Keratinocyte (primary cell): ENCODE measurements at regions not wholly inside any gene's neighbourhood (a gene's known extent, or its start where the extent isn't known, plus 50 kb on each side); places are given as distances from the start of the nearest gene placed in this dataset.

Experiments
- DNase-seq: peaks from one replicate; pipeline ENCODE4 v3.0.0-alpha.2; 2011; ENCODE audit warnings: low read depth, missing footprints, low spot score
- FAIRE-seq: peaks from 2 replicates; lab custom pipeline; 2011; peaks lifted over from hg19 to GRCh38; lab: Jason Lieb, UNC
- H2AFZ ChIP-seq: 2 replicates; pipeline ENCODE4 v1.6.0; 2012; ENCODE audit warnings: low read length, control low read depth, inconsistent platforms; ENCODE audit not compliant: control insufficient read depth
- H3K27ac ChIP-seq: 2 replicates; pipeline ENCODE4 v1.5.1; 2011; ENCODE audit warnings: low read length; ENCODE audit not compliant: control insufficient read depth, insufficient read depth
- H3K27me3 ChIP-seq: 3 replicates; pipeline ENCODE4 v1.6.0; 2011; ENCODE audit warnings: low read length; ENCODE audit not compliant: control insufficient read depth, insufficient read depth; ENCODE audit errors: extremely low read depth
- H3K36me3 ChIP-seq, 2 experiments: 2 replicates in 1 of 2; 3 replicates in 1 of 2; pipeline ENCODE4 v1.5.1; 2011; ENCODE audit warnings: low read length in 2 of 2, mild to moderate bottlenecking in 1 of 2; ENCODE audit not compliant: control insufficient read depth in 2 of 2, insufficient read depth in 2 of 2; ENCODE audit errors: extremely low read depth in 1 of 2
- H3K4me1 ChIP-seq: 3 replicates; pipeline ENCODE4 v1.5.1; 2011; ENCODE audit warnings: low read length; ENCODE audit not compliant: control insufficient read depth, insufficient read depth; ENCODE audit errors: extremely low read depth
- H3K4me2 ChIP-seq: 3 replicates; pipeline ENCODE4 v1.6.0; 2011; ENCODE audit warnings: low read depth, low read length; ENCODE audit not compliant: control insufficient read depth, insufficient read depth; ENCODE audit errors: extremely low read depth
- H3K4me3 ChIP-seq, 3 experiments: fragments of 200-600 bp in 1 of 3; sonication (generic) in 1 of 3; 2 replicates in 2 of 3; 3 replicates in 1 of 3; pipeline ENCODE4 v1.5.1; 2011 to 2016; ENCODE audit warnings: low read length in 3 of 3, mild to moderate bottlenecking in 3 of 3, control low read depth in 2 of 3, inconsistent platforms in 1 of 3, low read depth in 1 of 3, mixed read lengths in 1 of 3, mixed run types in 1 of 3, moderate library complexity in 1 of 3; ENCODE audit not compliant: control insufficient read depth in 2 of 3, insufficient read depth in 2 of 3; ENCODE audit errors: extremely low read depth in 1 of 3
- H3K79me2 ChIP-seq: 2 replicates; pipeline ENCODE4 v1.6.0; 2012; ENCODE audit warnings: low read length; ENCODE audit not compliant: control insufficient read depth, insufficient read depth
- H3K9ac ChIP-seq: 3 replicates; pipeline ENCODE4 v1.6.0; 2011; ENCODE audit warnings: low read length; ENCODE audit not compliant: control insufficient read depth, insufficient read depth; ENCODE audit errors: extremely low read depth
- H3K9me1 ChIP-seq: 3 replicates; pipeline ENCODE4 v1.6.0; 2011; ENCODE audit warnings: low read length; ENCODE audit not compliant: control insufficient read depth, insufficient read depth; ENCODE audit errors: extremely low read depth
- H3K9me3 ChIP-seq: 2 replicates; pipeline ENCODE4 v1.5.1; 2012; ENCODE audit warnings: low read depth, low read length; ENCODE audit not compliant: control insufficient read depth
- H4K20me1 ChIP-seq: 3 replicates; pipeline ENCODE4 v1.6.0; 2011; ENCODE audit warnings: low read length; ENCODE audit not compliant: control insufficient read depth, insufficient read depth; ENCODE audit errors: extremely low read depth
- CTCF ChIP-seq, 3 experiments: IDR thresholded peaks in 1 of 3; conservative IDR thresholded peaks in 1 of 3; optimal IDR thresholded peaks in 1 of 3; 2 replicates in 2 of 3; 3 replicates in 1 of 3; pipeline versions ENCODE3 to v1.5.1; 2011; ENCODE audit warnings: low read length in 3 of 3, mild to moderate bottlenecking in 3 of 3, moderate library complexity in 2 of 3, control low read depth in 1 of 3, inconsistent platforms in 1 of 3; ENCODE audit not compliant: insufficient read depth in 2 of 3; ENCODE audit errors: extremely low read depth in 1 of 3
- EZH2 ChIP-seq: IDR thresholded peaks from one replicate; pipeline ENCODE4 v1.6.1; 2012; ENCODE audit warnings: inconsistent platforms, mild to moderate bottlenecking, low read length, moderate library complexity
- dilution Hi-C: fragments of 300-500 bp; cut with MboI; formaldehyde crosslinking; loops from one replicate; pipeline ENCODE4 v1.7.0; 2020; ENCODE audit warnings: low sequenced_read_pairs; ENCODE audit not compliant: extremely low pct_ligation_motif_present

- dilution Hi-C loops = loop anchor here (25.0 kb wide), 1 partner anchor 424 kb away; no protein-coding TSS in a partner anchor
- no peaks in the 10 kb centered on the region for H3K4me1 ChIP-seq
- no peak overlapping the region for H3K9ac ChIP-seq
- H3K79me2 ChIP-seq = no peaks in the 10 kb centered on the region
- H3K4me3 ChIP-seq = no peak overlapping the region
- no peaks in the 10 kb centered on the region for H4K20me1 ChIP-seq
- no peaks in the 10 kb centered on the region for H3K9me1 ChIP-seq
- DNase-seq (no peak), FAIRE-seq (no peak)
- TF ChIP-seq EZH2 (no peak), CTCF (optimal IDR thresholded peaks at IDR 0.05 in 1 of 3, IDR thresholded peaks at IDR 0.05 in 1 of 3, conservative IDR thresholded peaks at IDR 0.05 in 1 of 3; ENCODE audit: extremely low read depth in 1 of 3, insufficient read depth in 2 of 3, low read length in 3 of 3) (no peak)
- H3K9me3 ChIP-seq = no peaks in the 10 kb centered on the region
- H3K27me3 ChIP-seq = no peaks in the 10 kb centered on the region
- no peak overlapping the region for H3K4me2 ChIP-seq
- no peaks in the 10 kb centered on the region for H3K36me3 ChIP-seq
- H3K27ac ChIP-seq = no peak overlapping the region
- no peak overlapping the region for H2AFZ ChIP-seq
Measured at GRCh38 chr1:245036102-245036501, 118.7 kb upstream of the KIF26B start.

GRCh38 chr1:245031041-245031440, 123.7 kb upstream of the KIF26B start:
- FAIRE-seq = no peak
- no peaks in the 10 kb centered on the region for H3K36me3 ChIP-seq
- dilution Hi-C loops = loop anchor here (25.0 kb wide), 1 partner anchor 419 kb away; no protein-coding TSS in a partner anchor

More at GRCh38 chr1:245031041-245031440, 123.7 kb upstream of the KIF26B start:
- no peaks in the 10 kb centered on the region for H3K4me1 ChIP-seq
- H2AFZ ChIP-seq = no peak overlapping the region
- H3K27ac ChIP-seq = no peak overlapping the region
- no peak for DNase-seq
- no peaks in the 10 kb centered on the region for H3K79me2 ChIP-seq
- TF ChIP-seq EZH2 = no peak
- TF ChIP-seq CTCF (optimal IDR thresholded peaks at IDR 0.05 in 1 of 3, IDR thresholded peaks at IDR 0.05 in 1 of 3, conservative IDR thresholded peaks at IDR 0.05 in 1 of 3; ENCODE audit: extremely low read depth in 1 of 3, insufficient read depth in 2 of 3, low read length in 3 of 3) = no peak
- H3K9ac ChIP-seq = no peak overlapping the region
- H3K4me2 ChIP-seq = no peak overlapping the region
- no peaks in the 10 kb centered on the region for H3K9me1 ChIP-seq
- no peaks in the 10 kb centered on the region for H3K27me3 ChIP-seq
- no peak overlapping the region for H3K4me3 ChIP-seq
- no peaks in the 10 kb centered on the region for H3K9me3 ChIP-seq
- H4K20me1 ChIP-seq = no peaks in the 10 kb centered on the region
